ENCODE measurements at regions not wholly inside any gene's neighbourhood (a gene's known extent, or its start where the extent isn't known, plus 50 kb on each side); places are given as distances from the start of the nearest gene placed in this dataset.

- TF ChIP-seq CTCF (IDR thresholded peaks at IDR 0.05): no peak
- 94% methylated on average over 30 of the region's 30 CpGs for WGBS (ENCODE audit: insufficient coverage)
Measured at GRCh38 chr6:169986171-169986847, 234.9 kb downstream of the ERMARD start.

GRCh38 chr6:169985121-169986015 lies 233.9 kb downstream of the ERMARD start:
- H3K4me3 ChIP-seq (ENCODE audit: low read length): no peak overlapping the region
- no peak for DNase-seq
- H3K27me3 ChIP-seq (ENCODE audit: control insufficient read depth, insufficient read depth, low read length): peaks cover 2% of the 10 kb centered on the region
- Mint-ChIP-seq H3K27ac (no peak overlapping the region), H3K27me3 (ENCODE audit: low read depth in 2 of 2) (peaks cover 16 to 17% of the 10 kb centered on the region in 2 donors), H3K36me3 (no peaks in the 10 kb centered on the region), H3K4me3 (no peak overlapping the region), H3K9me3 (no peaks in the 10 kb centered on the region), H3K4me1 (peaks cover 11 to 13% of the 10 kb centered on the region in 2 donors)
- TF ChIP-seq CTCF (IDR thresholded peaks at IDR 0.05): no peak
- ATAC-seq: no peak
- H3K4me1 ChIP-seq (ENCODE audit: control insufficient read depth, insufficient read depth, low read length): peaks cover 16% of the 10 kb centered on the region
- H3K9me3 ChIP-seq (ENCODE audit: control insufficient read depth, insufficient read depth, low read length): no peaks in the 10 kb centered on the region
- intact Hi-C loops (cut with micrococcal nuclease): no loop called here
- 84% methylated on average over 38 of the region's 38 CpGs for WGBS (ENCODE audit: insufficient coverage)
- no peaks in the 10 kb centered on the region for H3K36me3 ChIP-seq (ENCODE audit: control insufficient read depth, insufficient read depth, low read length)
- no peak overlapping the region for H3K27ac ChIP-seq (ENCODE audit: low read length)

More at GRCh38 chr6:169986171-169986847, 234.9 kb downstream of the ERMARD start:
- Histone ChIP-seq H3K4me1 (ENCODE audit: control insufficient read depth, insufficient read depth, low read length) (peaks cover 24% of the 10 kb centered on the region), H3K9me3 (ENCODE audit: control insufficient read depth, insufficient read depth, low read length) (no peaks in the 10 kb centered on the region), H3K27me3 (ENCODE audit: control insufficient read depth, insufficient read depth, low read length) (peaks cover 2% of the 10 kb centered on the region), H3K36me3 (ENCODE audit: control insufficient read depth, insufficient read depth, low read length) (no peaks in the 10 kb centered on the region), H3K27ac (ENCODE audit: low read length) (no peak overlapping the region), H3K4me3 (ENCODE audit: low read length) (no peak overlapping the region)
- H3K4me3 Mint-ChIP-seq: no peak overlapping the region
- DNase-seq: no peak
- intact Hi-C loops (cut with micrococcal nuclease): no loop called here
- H3K27me3 Mint-ChIP-seq (ENCODE audit: low read depth in 2 of 2): peaks cover 10 to 13% of the 10 kb centered on the region in 2 donors
- H3K9me3 Mint-ChIP-seq: no peaks in the 10 kb centered on the region
- peaks cover 14 to 16% of the 10 kb centered on the region in 2 donors for H3K4me1 Mint-ChIP-seq
- ATAC-seq: no peak
- H3K36me3 Mint-ChIP-seq: no peaks in the 10 kb centered on the region
- no peak overlapping the region for H3K27ac Mint-ChIP-seq

- H3K4me3 Mint-ChIP-seq: no peak overlapping the region
- H3K36me3 Mint-ChIP-seq: no peaks in the 10 kb centered on the region
- no peaks in the 10 kb centered on the region for H3K36me3 ChIP-seq (ENCODE audit: control insufficient read depth, insufficient read depth, low read length)
- no peak overlapping the region for H3K27ac Mint-ChIP-seq
- no peaks in the 10 kb centered on the region for H3K9me3 ChIP-seq (ENCODE audit: control insufficient read depth, insufficient read depth, low read length)
- TF ChIP-seq CTCF (IDR thresholded peaks at IDR 0.05): no peak
- DNase-seq: no peak
- no peak overlapping the region for H3K27ac ChIP-seq (ENCODE audit: low read length)
- H3K9me3 Mint-ChIP-seq: no peaks in the 10 kb centered on the region
- no peak overlapping the region for H3K4me3 ChIP-seq (ENCODE audit: low read length)
- whole genome bisulfite sequencing (ENCODE audit: insufficient coverage): 86% methylated on average over 40 of the region's 40 CpGs
- H3K4me1 ChIP-seq (ENCODE audit: control insufficient read depth, insufficient read depth, low read length): peaks cover 8% of the 10 kb centered on the region
- peaks cover 17 to 25% of the 10 kb centered on the region in 2 donors for H3K27me3 Mint-ChIP-seq (ENCODE audit: low read depth in 2 of 2)
- intact Hi-C loops (cut with micrococcal nuclease): no loop called here
- peaks cover 1 to 3% of the 10 kb centered on the region in 2 donors for H3K4me1 Mint-ChIP-seq
- no peak for ATAC-seq
- peaks cover 2% of the 10 kb centered on the region for H3K27me3 ChIP-seq (ENCODE audit: control insufficient read depth, insufficient read depth, low read length)
Measured at GRCh38 chr6:169984181-169985120, 233.0 kb downstream of the ERMARD start.

All from natural killer cell (primary cell).